ENCODE measurements at regions not wholly inside any gene's neighbourhood (a gene's known extent, or its start where the extent isn't known, plus 50 kb on each side); places are given as distances from the start of the nearest gene placed in this dataset.
A peak's percentile ranks its signal among the peaks of the same experiment; 100 is the strongest.

- Histone ChIP-seq H3K27ac (ENCODE audit: low read depth, low read length) (no peak overlapping the region), H3K36me3 (ENCODE audit: insufficient read depth, low read length) (no peaks in the 10 kb centered on the region), H3K4me3 (ENCODE audit: low read length) (no peak overlapping the region), H3K4me1 (ENCODE audit: insufficient read depth, low read length) (no peaks in the 10 kb centered on the region), H3K27me3 (ENCODE audit: insufficient read depth, low read length, poor library complexity, severe bottlenecking) (no peaks in the 10 kb centered on the region), H3K9me3 (ENCODE audit: low read length) (no peaks in the 10 kb centered on the region)
- Mint-ChIP-seq H3K4me3 (no peak overlapping the region), H3K4me1 (no peaks in the 10 kb centered on the region), H3K36me3 (peaks cover 0 to 5% (median 0%) of the 10 kb centered on the region in 3 donors), H3K9me3 (peaks cover 15 to 50% (median 25%) of the 10 kb centered on the region in 5 donors), H3K27ac (no peak overlapping the region), H3K27me3 (no peaks in the 10 kb centered on the region)
- ChIA-PET POLR2A (no interaction called here), CTCF (no interaction called here)
- peak in 2 of 5 donors; percentile 0 to 39 for DNase-seq
Observed at GRCh38 chr12:34400986-34401658, 378.8 kb downstream of the ALG10 start.

- H3K27me3 Mint-ChIP-seq: no peaks in the 10 kb centered on the region
- no peak overlapping the region for H3K4me3 ChIP-seq (ENCODE audit: low read length)
- no peak overlapping the region for H3K27ac ChIP-seq (ENCODE audit: low read depth, low read length)
- peaks cover 0 to 5% (median 0%) of the 10 kb centered on the region in 3 donors for H3K36me3 Mint-ChIP-seq
- H3K27ac Mint-ChIP-seq: no peak overlapping the region
- no peaks in the 10 kb centered on the region for H3K9me3 ChIP-seq (ENCODE audit: low read length)
- H3K4me1 Mint-ChIP-seq: no peaks in the 10 kb centered on the region
- H3K27me3 ChIP-seq (ENCODE audit: insufficient read depth, low read length, poor library complexity, severe bottlenecking): no peaks in the 10 kb centered on the region
- no peaks in the 10 kb centered on the region for H3K36me3 ChIP-seq (ENCODE audit: insufficient read depth, low read length)
- ChIA-PET POLR2A (no interaction called here), CTCF (no interaction called here)
- no peaks in the 10 kb centered on the region for H3K4me1 ChIP-seq (ENCODE audit: insufficient read depth, low read length)
- H3K9me3 Mint-ChIP-seq: peaks cover 15 to 49% (median 25%) of the 10 kb centered on the region in 5 donors
- H3K4me3 Mint-ChIP-seq: no peak overlapping the region
- peak in 1 of 5 donors; percentile 0 for DNase-seq
Observed at GRCh38 chr12:34401659-34402227, 379.4 kb downstream of the ALG10 start.

- Histone ChIP-seq H3K4me3 (ENCODE audit: low read length) (no peak overlapping the region), H3K36me3 (ENCODE audit: insufficient read depth, low read length) (no peaks in the 10 kb centered on the region), H3K4me1 (ENCODE audit: insufficient read depth, low read length) (no peaks in the 10 kb centered on the region), H3K27me3 (ENCODE audit: insufficient read depth, low read length, poor library complexity, severe bottlenecking) (no peaks in the 10 kb centered on the region), H3K27ac (ENCODE audit: low read depth, low read length) (no peak overlapping the region), H3K9me3 (ENCODE audit: low read length) (peaks cover 1% of the 10 kb centered on the region)
- Mint-ChIP-seq H3K4me1 (no peaks in the 10 kb centered on the region), H3K9me3 (peaks cover 19 to 55% (median 30%) of the 10 kb centered on the region in 5 donors), H3K36me3 (peaks cover 0 to 5% (median 0%) of the 10 kb centered on the region in 3 donors), H3K27me3 (no peaks in the 10 kb centered on the region), H3K4me3 (no peak overlapping the region), H3K27ac (no peak overlapping the region)
- POLR2A ChIA-PET: no interaction called here
- CTCF ChIA-PET: no interaction called here
- DNase-seq: peak in 3 of 5 donors; percentile 0 to 37 (median 1)
Observed at GRCh38 chr12:34402228-34402898, 380.1 kb downstream of the ALG10 start.

- ChIA-PET CTCF (no interaction called here), POLR2A (no interaction called here)
- Mint-ChIP-seq H3K4me3 (no peak overlapping the region), H3K4me1 (no peaks in the 10 kb centered on the region), H3K9me3 (peaks cover 27 to 63% (median 38%) of the 10 kb centered on the region in 5 donors), H3K27ac (peak overlapping the region in 1 of 8 donors; percentile 61), H3K27me3 (no peaks in the 10 kb centered on the region), H3K36me3 (peaks cover 0 to 5% (median 0%) of the 10 kb centered on the region in 3 donors)
- Histone ChIP-seq H3K4me3 (ENCODE audit: low read length) (no peak overlapping the region), H3K27ac (ENCODE audit: low read depth, low read length) (no peak overlapping the region), H3K9me3 (ENCODE audit: low read length) (peaks cover 8% of the 10 kb centered on the region), H3K4me1 (ENCODE audit: insufficient read depth, low read length) (no peaks in the 10 kb centered on the region), H3K36me3 (ENCODE audit: insufficient read depth, low read length) (no peaks in the 10 kb centered on the region), H3K27me3 (ENCODE audit: insufficient read depth, low read length, poor library complexity, severe bottlenecking) (no peaks in the 10 kb centered on the region)
- DNase-seq: peak in 2 of 5 donors; percentile 0 to 39
Observed at GRCh38 chr12:34402899-34403705, 380.8 kb downstream of the ALG10 start.

GRCh38 chr12:34403706-34404376 is 381.5 kb downstream of the ALG10 start:
- H3K36me3 ChIP-seq (ENCODE audit: insufficient read depth, low read length): no peaks in the 10 kb centered on the region
- Mint-ChIP-seq H3K27ac (no peak overlapping the region), H3K4me1 (no peaks in the 10 kb centered on the region), H3K4me3 (no peak overlapping the region), H3K27me3 (no peaks in the 10 kb centered on the region), H3K36me3 (peaks cover 0 to 5% (median 0%) of the 10 kb centered on the region in 3 donors), H3K9me3 (peaks cover 28 to 70% (median 41%) of the 10 kb centered on the region in 5 donors)
- H3K27ac ChIP-seq (ENCODE audit: low read depth, low read length): no peak overlapping the region
- CTCF ChIA-PET: no interaction called here
- peak in 1 of 5 donors; percentile 38 for DNase-seq
- POLR2A ChIA-PET: no interaction called here
- H3K27me3 ChIP-seq (ENCODE audit: insufficient read depth, low read length, poor library complexity, severe bottlenecking): no peaks in the 10 kb centered on the region
- peaks cover 9% of the 10 kb centered on the region for H3K9me3 ChIP-seq (ENCODE audit: low read length)
- no peaks in the 10 kb centered on the region for H3K4me1 ChIP-seq (ENCODE audit: insufficient read depth, low read length)
- no peak overlapping the region for H3K4me3 ChIP-seq (ENCODE audit: low read length)

GRCh38 chr12:34404377-34405285 is 382.3 kb downstream of the ALG10 start:
- peaks cover 32 to 76% (median 46%) of the 10 kb centered on the region in 5 donors for H3K9me3 Mint-ChIP-seq
- H3K36me3 Mint-ChIP-seq: peaks cover 0 to 5% (median 0%) of the 10 kb centered on the region in 3 donors

More at GRCh38 chr12:34404377-34405285, 382.3 kb downstream of the ALG10 start:
- H3K4me1 ChIP-seq (ENCODE audit: insufficient read depth, low read length): no peaks in the 10 kb centered on the region
- no peak overlapping the region for H3K27ac ChIP-seq (ENCODE audit: low read depth, low read length)
- no peaks in the 10 kb centered on the region for H3K27me3 ChIP-seq (ENCODE audit: insufficient read depth, low read length, poor library complexity, severe bottlenecking)
- Mint-ChIP-seq H3K4me3 (no peak overlapping the region), H3K27me3 (no peaks in the 10 kb centered on the region), H3K27ac (peak overlapping the region in 1 of 8 donors; percentile 54), H3K4me1 (no peaks in the 10 kb centered on the region)
- H3K4me3 ChIP-seq (ENCODE audit: low read length): no peak overlapping the region
- DNase-seq: peak in 2 of 5 donors; percentile 1 to 21
- peaks cover 9% of the 10 kb centered on the region for H3K9me3 ChIP-seq (ENCODE audit: low read length)
- no peaks in the 10 kb centered on the region for H3K36me3 ChIP-seq (ENCODE audit: insufficient read depth, low read length)
- POLR2A ChIA-PET: no interaction called here
- CTCF ChIA-PET: no interaction called here

All from CD8-positive, alpha-beta memory T cell (primary cell).